Kidney (tissue), 13 donors: ENCODE measurements at regions not wholly inside any gene's neighbourhood (a gene's known extent, or its start where the extent isn't known, plus 50 kb on each side); places are given as distances from the start of the nearest gene placed in this dataset.

ENCODE experiments used
- DNase-seq, 5 donors: peaks; one replicate each; pipeline ENCODE4 v3.0.0-alpha.2; 2013 to 2020
- FAIRE-seq: peaks from 2 replicates; lab custom pipeline; 2012; peaks lifted over from hg19 to GRCh38; lab: Jason Lieb, UNC
- H3K27ac ChIP-seq, 2 donors: one replicate each; pipeline ENCODE4 v1.7.0; 2013; ENCODE audit warnings: low read depth in 2 of 2, low read length in 2 of 2, inconsistent platforms in 1 of 2
- H3K27me3 ChIP-seq: one replicate; pipeline ENCODE4 v1.7.1; 2013; ENCODE audit warnings: low read length, inconsistent platforms; ENCODE audit not compliant: control insufficient read depth, insufficient read depth
- H3K36me3 ChIP-seq, 3 donors: one replicate each; pipeline versions ENCODE4 v1.7.0 to v1.7.1; 2013; ENCODE audit warnings: low read length in 3 of 3, control low read depth in 1 of 3, inconsistent platforms in 1 of 3; ENCODE audit not compliant: insufficient read depth in 3 of 3, control insufficient read depth in 2 of 3
- H3K4me1 ChIP-seq, 3 donors: one replicate each; pipeline versions ENCODE4 v1.7.0 to v1.7.1; 2013; ENCODE audit warnings: low read length in 3 of 3, inconsistent platforms in 1 of 3, low read depth in 1 of 3; ENCODE audit not compliant: control insufficient read depth in 2 of 3, insufficient read depth in 2 of 3
- H3K4me3 ChIP-seq, 3 donors: one replicate each; pipeline versions ENCODE4 v1.7.0 to v1.8.1; 2013; ENCODE audit warnings: low read length in 3 of 3, control low read depth in 1 of 3, inconsistent platforms in 1 of 3
- H3K9ac ChIP-seq, 3 donors: one replicate each; pipeline versions ENCODE4 v1.7.0 to v1.7.1; 2013; ENCODE audit warnings: low read length in 3 of 3, control low read depth in 1 of 3, inconsistent platforms in 1 of 3
- H3K9me3 ChIP-seq, 3 donors: one replicate each; pipeline versions ENCODE4 v1.7.0 to v1.7.1; 2013; ENCODE audit warnings: low read length in 3 of 3, control low read depth in 1 of 3, inconsistent platforms in 1 of 3; ENCODE audit not compliant: control insufficient read depth in 2 of 3, insufficient read depth in 1 of 3
- CTCF ChIP-seq: IDR thresholded peaks from 3 replicates; pipeline ENCODE4 v1.5.1; 2012; ENCODE audit warnings: mild to moderate bottlenecking, moderate library complexity, borderline replicate concordance; ENCODE audit not compliant: insufficient read depth; ENCODE audit errors: extremely low read depth
- intact Hi-C: fragments of 100-400 bp; cut with DNase I; formaldehyde crosslinking; loops from one replicate; pipeline ENCODE4 v1.11.1; 2022
- donor health status: control.
- donor health status: control.
- donor health status: control.
- donor health status: control.
- donor health status: control.
- donor health status: DM: yes; HTN: yes; CAD: no.
- donor health status: Normal renal cell carcinoma (clear cell type).

- no peak for TF ChIP-seq CTCF
- no peaks in the 10 kb centered on the region for H3K27me3 ChIP-seq
- H3K4me1 ChIP-seq: no peaks in the 10 kb centered on the region
- H3K4me3 ChIP-seq: no peak overlapping the region
- FAIRE-seq (no peak), DNase-seq (no peak)
- H3K36me3 ChIP-seq: no peaks in the 10 kb centered on the region
- H3K9me3 ChIP-seq: peaks cover 0 to 4% (median 0%) of the 10 kb centered on the region in 3 donors
- intact Hi-C loops: no loop called here
- H3K27ac ChIP-seq: no peak overlapping the region
- H3K9ac ChIP-seq: no peak overlapping the region
Observed at GRCh38 chr4:66164869-66165268, 494.6 kb upstream of the EPHA5 start.

- no peaks in the 10 kb centered on the region for H3K27me3 ChIP-seq
- DNase-seq (no peak), FAIRE-seq (no peak)
- H3K27ac ChIP-seq: no peak overlapping the region
- H3K4me1 ChIP-seq: no peaks in the 10 kb centered on the region
- no peaks in the 10 kb centered on the region for H3K36me3 ChIP-seq
- no peak for TF ChIP-seq CTCF
- H3K9ac ChIP-seq: no peak overlapping the region
- H3K4me3 ChIP-seq: no peak overlapping the region
- no peaks in the 10 kb centered on the region for H3K9me3 ChIP-seq
- intact Hi-C loops: no loop called here
Observed at GRCh38 chr4:66160606-66161005, 490.3 kb upstream of the EPHA5 start.

GRCh38 chr4:66157594-66157993 lies 487.3 kb upstream of the EPHA5 start:
- Histone ChIP-seq H3K9ac (no peak overlapping the region), H3K27me3 (no peaks in the 10 kb centered on the region), H3K4me3 (no peak overlapping the region), H3K4me1 (no peaks in the 10 kb centered on the region), H3K27ac (no peak overlapping the region), H3K36me3 (no peaks in the 10 kb centered on the region), H3K9me3 (peaks cover 0 to 4% (median 0%) of the 10 kb centered on the region in 3 donors)
- no peak for TF ChIP-seq CTCF
- intact Hi-C loops: no loop called here
- DNase-seq (no peak), FAIRE-seq (no peak)

- H3K27me3 ChIP-seq: no peaks in the 10 kb centered on the region
- H3K36me3 ChIP-seq: no peaks in the 10 kb centered on the region
- no peak overlapping the region for H3K4me3 ChIP-seq
- TF ChIP-seq CTCF: no peak
- H3K9me3 ChIP-seq: no peaks in the 10 kb centered on the region
- no peaks in the 10 kb centered on the region for H3K4me1 ChIP-seq
- no peak overlapping the region for H3K9ac ChIP-seq
- DNase-seq: no peak
- no peak for FAIRE-seq
- intact Hi-C loops: no loop called here
- no peak overlapping the region for H3K27ac ChIP-seq
Observed at GRCh38 chr4:66130042-66130441, 459.8 kb upstream of the EPHA5 start.
